ENCODE measurements at regions not wholly inside any gene's neighbourhood (a gene's known extent, or its start where the extent isn't known, plus 50 kb on each side); places are given as distances from the start of the nearest gene placed in this dataset.

DNA sequence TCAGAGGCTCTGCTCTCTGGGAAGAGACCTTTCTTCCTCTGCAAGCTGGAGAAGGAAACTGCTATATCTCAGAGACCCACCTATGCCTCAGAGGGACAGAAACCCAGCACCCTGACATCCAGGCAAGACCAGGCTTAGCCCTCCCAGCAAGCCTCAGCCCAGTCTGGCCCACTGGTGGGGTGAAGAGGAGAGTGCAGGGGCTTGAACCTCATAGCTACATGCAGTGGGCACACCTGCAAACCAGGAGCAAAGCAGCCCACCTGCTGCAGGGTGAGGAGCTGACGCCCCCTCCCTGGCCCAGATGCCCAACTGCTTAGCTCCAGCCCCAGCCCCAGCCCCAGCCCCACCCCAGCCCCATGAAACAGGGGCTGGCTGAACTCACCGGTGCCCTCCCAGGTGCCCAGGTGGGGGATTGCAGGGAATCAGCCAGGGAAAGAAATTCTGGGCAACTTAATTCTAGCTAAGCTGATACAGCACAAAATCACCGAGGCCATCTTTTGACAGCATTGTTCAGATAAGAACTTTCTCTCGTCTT is 246.8 kb downstream of the BUD13 start:
- TF ChIP-seq, protein P1, sequence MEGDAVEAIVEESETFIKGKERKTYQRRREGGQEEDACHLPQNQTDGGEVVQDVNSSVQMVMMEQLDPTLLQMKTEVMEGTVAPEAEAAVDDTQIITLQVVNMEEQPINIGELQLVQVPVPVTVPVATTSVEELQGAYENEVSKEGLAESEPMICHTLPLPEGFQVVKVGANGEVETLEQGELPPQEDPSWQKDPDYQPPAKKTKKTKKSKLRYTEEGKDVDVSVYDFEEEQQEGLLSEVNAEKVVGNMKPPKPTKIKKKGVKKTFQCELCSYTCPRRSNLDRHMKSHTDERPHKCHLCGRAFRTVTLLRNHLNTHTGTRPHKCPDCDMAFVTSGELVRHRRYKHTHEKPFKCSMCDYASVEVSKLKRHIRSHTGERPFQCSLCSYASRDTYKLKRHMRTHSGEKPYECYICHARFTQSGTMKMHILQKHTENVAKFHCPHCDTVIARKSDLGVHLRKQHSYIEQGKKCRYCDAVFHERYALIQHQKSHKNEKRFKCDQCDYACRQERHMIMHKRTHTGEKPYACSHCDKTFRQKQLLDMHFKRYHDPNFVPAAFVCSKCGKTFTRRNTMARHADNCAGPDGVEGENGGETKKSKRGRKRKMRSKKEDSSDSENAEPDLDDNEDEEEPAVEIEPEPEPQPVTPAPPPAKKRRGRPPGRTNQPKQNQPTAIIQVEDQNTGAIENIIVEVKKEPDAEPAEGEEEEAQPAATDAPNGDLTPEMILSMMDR (conservative IDR thresholded peaks at IDR 0.05; ENCODE audit: low read depth in 2 of 2): no peak
- no peak for TF ChIP-seq EZH2 (IDR thresholded peaks at IDR 0.05; ENCODE audit: low read depth, unreplicated experiment)
- no peak for TF ChIP-seq EZH2phosphoT487 (IDR thresholded peaks at IDR 0.05; ENCODE audit: unreplicated experiment)
